ENCODE measurements at regions not wholly inside any gene's neighbourhood (a gene's known extent, or its start where the extent isn't known, plus 50 kb on each side); places are given as distances from the start of the nearest gene placed in this dataset.

DNA sequence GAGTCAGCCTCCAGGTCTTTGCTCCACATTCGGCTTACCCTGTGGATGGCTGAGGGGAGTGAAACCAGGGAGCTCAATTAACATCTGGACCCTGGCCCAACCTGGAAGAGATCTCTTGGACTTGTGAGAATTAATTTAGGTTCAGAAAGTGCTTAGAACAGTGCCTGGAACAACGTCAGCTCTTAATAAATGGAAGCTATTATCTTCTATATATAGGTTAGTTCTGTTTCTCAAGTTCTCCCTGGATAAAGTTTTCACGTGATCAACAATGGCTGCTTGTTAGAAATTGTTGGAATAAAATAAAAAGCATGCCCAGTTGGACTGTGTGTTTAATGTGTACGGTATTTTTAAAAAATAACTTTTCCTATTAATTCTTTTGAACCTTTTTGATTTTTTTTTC lies 80.8 kb downstream of the TRIML1 start:
- H3K4me3 ChIP-seq (ENCODE audit: low read depth, low read length): no peak overlapping the region
- no peak for DNase-seq
- no peaks in the 10 kb centered on the region for H3K9me3 ChIP-seq
- no peaks in the 10 kb centered on the region for H3K27me3 ChIP-seq
- TF ChIP-seq, protein P1, sequence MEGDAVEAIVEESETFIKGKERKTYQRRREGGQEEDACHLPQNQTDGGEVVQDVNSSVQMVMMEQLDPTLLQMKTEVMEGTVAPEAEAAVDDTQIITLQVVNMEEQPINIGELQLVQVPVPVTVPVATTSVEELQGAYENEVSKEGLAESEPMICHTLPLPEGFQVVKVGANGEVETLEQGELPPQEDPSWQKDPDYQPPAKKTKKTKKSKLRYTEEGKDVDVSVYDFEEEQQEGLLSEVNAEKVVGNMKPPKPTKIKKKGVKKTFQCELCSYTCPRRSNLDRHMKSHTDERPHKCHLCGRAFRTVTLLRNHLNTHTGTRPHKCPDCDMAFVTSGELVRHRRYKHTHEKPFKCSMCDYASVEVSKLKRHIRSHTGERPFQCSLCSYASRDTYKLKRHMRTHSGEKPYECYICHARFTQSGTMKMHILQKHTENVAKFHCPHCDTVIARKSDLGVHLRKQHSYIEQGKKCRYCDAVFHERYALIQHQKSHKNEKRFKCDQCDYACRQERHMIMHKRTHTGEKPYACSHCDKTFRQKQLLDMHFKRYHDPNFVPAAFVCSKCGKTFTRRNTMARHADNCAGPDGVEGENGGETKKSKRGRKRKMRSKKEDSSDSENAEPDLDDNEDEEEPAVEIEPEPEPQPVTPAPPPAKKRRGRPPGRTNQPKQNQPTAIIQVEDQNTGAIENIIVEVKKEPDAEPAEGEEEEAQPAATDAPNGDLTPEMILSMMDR (IDR thresholded peaks at IDR 0.05; ENCODE audit: low read depth, low read length): no peak
- H3K36me3 ChIP-seq: no peaks in the 10 kb centered on the region
- H3K4me1 ChIP-seq: no peaks in the 10 kb centered on the region

DNA sequence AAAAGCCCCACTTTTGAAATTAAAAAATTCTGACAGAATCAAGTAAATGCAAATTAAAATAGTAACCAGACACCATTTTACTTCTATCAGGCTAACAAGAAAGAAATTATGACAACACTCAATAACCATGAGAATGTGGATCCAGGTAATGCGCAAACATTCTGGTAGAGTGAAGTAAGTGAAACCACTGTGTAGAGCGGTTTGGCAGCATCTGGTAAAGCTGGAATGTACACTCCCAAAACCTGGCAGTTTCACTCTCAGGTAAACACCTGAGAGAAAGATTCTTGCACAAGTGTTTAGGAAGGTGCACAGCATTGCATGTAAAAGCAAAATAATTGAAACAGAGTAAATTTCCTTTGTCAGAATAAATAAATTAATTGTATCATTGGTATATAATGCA lies 81.8 kb downstream of the TRIML1 start:
- Histone ChIP-seq H3K4me1 (no peaks in the 10 kb centered on the region), H3K27me3 (no peaks in the 10 kb centered on the region), H3K36me3 (no peaks in the 10 kb centered on the region), H3K4me3 (ENCODE audit: low read depth, low read length) (no peak overlapping the region), H3K9me3 (no peaks in the 10 kb centered on the region)
- DNase-seq: no peak
- TF ChIP-seq, protein P1 (IDR thresholded peaks at IDR 0.05; ENCODE audit: low read depth, low read length): no peak

DNA sequence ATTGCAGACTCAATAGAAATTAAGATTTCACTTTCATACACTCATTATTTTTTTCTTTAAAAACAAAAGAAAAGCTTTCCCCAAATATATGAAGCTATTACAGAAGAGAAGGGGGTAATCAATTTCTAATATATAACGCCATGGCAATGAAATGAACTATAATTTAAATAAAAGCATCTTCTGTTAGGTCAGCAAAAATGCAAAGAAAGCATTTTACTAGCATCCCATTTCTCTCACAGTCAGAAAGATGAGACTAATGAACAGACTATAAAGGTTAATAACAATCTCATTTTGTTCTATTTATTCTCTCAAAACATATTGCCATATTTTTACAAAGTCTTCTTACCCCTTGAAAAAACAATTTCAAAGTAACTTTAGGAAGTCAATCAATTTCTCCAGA lies 89.0 kb downstream of the TRIML1 start:
- no peaks in the 10 kb centered on the region for H3K27me3 ChIP-seq
- DNase-seq: no peak
- no peaks in the 10 kb centered on the region for H3K4me1 ChIP-seq
- H3K9me3 ChIP-seq: no peaks in the 10 kb centered on the region
- TF ChIP-seq, protein P1 (IDR thresholded peaks at IDR 0.05; ENCODE audit: low read depth, low read length): no peak
- no peaks in the 10 kb centered on the region for H3K36me3 ChIP-seq
- no peak overlapping the region for H3K4me3 ChIP-seq (ENCODE audit: low read depth, low read length)

DNA sequence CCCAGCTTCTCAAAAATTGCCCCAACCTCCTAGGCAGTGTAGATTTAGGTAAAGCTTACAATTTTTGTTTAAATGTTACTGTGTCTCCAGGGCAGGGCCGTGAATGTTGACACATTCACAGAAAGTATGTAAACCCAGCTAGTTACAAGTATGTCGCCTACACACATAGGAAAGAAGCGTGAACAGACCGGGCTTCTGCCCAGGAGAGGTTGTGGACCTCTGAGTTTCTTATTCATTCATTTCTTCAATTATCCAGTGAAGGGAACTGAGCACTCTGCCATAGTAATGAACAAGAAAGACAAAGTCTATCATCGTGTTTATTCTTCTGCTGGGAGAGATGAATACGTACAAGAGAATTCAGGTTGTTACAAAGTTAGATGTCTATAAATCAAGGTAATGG lies 93.2 kb downstream of the TRIML1 start:
- no peak overlapping the region for H3K4me3 ChIP-seq (ENCODE audit: low read depth, low read length)
- H3K27me3 ChIP-seq: no peaks in the 10 kb centered on the region
- no peak for DNase-seq
- TF ChIP-seq, protein P1 (IDR thresholded peaks at IDR 0.05; ENCODE audit: low read depth, low read length): no peak
- H3K9me3 ChIP-seq: no peaks in the 10 kb centered on the region
- H3K4me1 ChIP-seq: no peaks in the 10 kb centered on the region
- no peaks in the 10 kb centered on the region for H3K36me3 ChIP-seq

DNA sequence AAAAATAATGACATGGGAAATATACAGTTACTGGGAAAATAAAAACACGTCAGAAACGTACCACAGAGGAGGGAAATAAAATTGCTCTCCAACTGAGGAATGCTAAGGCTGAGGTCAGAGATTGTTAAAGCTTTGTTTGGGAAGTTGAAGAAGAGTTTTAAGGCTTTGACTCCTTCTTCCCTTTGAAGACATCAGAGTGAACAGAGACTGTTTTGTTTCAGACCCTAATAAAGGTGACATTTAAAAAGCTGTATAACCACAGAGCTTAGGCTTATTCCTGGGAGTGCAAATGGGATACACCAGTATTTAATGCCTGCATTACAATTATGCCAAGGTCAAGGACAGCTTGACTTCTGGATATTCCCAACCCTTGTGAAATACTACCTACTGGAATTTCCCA lies 102.8 kb downstream of the TRIML1 start:
- H3K9me3 ChIP-seq: no peaks in the 10 kb centered on the region
- no peaks in the 10 kb centered on the region for H3K27me3 ChIP-seq
- no peak overlapping the region for H3K4me3 ChIP-seq (ENCODE audit: low read depth, low read length)
- H3K36me3 ChIP-seq: no peaks in the 10 kb centered on the region
- no peak for DNase-seq
- TF ChIP-seq, protein P1 (IDR thresholded peaks at IDR 0.05; ENCODE audit: low read depth, low read length): no peak
- H3K4me1 ChIP-seq: no peaks in the 10 kb centered on the region

DNA sequence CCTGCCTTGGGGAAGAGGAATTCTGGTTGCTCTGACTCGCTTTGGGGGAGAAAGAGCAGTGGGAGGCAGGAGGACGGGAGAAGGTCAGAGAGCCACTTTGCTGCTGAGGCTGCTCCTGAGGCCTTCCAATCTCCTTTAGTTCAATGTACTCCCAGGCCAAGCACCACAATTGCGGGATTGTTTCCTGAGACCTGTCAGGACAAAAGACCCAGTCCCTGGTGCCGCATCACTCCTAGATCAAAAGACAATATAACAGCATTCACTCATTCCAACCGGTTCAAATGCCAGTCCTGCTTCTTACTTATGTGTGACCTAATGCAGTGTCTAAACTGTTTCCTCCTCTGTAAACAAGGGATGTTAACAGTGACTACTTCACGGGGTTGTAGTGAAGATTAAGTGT lies 106.4 kb downstream of the TRIML1 start:
- TF ChIP-seq, protein P1 (IDR thresholded peaks at IDR 0.05; ENCODE audit: low read depth, low read length): no peak
- Histone ChIP-seq H3K4me3 (ENCODE audit: low read depth, low read length) (no peak overlapping the region), H3K27me3 (no peaks in the 10 kb centered on the region), H3K9me3 (no peaks in the 10 kb centered on the region), H3K4me1 (no peaks in the 10 kb centered on the region), H3K36me3 (no peaks in the 10 kb centered on the region)
- DNase-seq: no peak
